GM19455 (cell line): ENCODE measurements at regions not wholly inside any gene's neighbourhood (a gene's known extent, or its start where the extent isn't known, plus 50 kb on each side); places are given as distances from the start of the nearest gene placed in this dataset.

Source experiments
- ATAC-seq: cut with Tn5 transposase; IDR thresholded peaks from one replicate; pipeline ENCODE4 v1.9.1; 2021; ENCODE audit not compliant: unreplicated experiment

- no peak for ATAC-seq
Measured at GRCh38 chr11:115700981-115701875, 197.0 kb upstream of the CADM1 start.

- no peak for ATAC-seq
Measured at GRCh38 chr11:115700496-115700895, 196.3 kb upstream of the CADM1 start.

- no peak for ATAC-seq
Measured at GRCh38 chr11:115699733-115700132, 195.5 kb upstream of the CADM1 start.

GRCh38 chr11:115699326-115699725, 195.1 kb upstream of the CADM1 start:
- no peak for ATAC-seq

- no peak for ATAC-seq
Measured at GRCh38 chr11:115698243-115698642, 194.0 kb upstream of the CADM1 start.

GRCh38 chr11:115696563-115696962, 192.3 kb upstream of the CADM1 start:
- ATAC-seq: no peak

GRCh38 chr11:115695677-115696364, 191.6 kb upstream of the CADM1 start:
- no peak for ATAC-seq

GRCh38 chr11:115693002-115693401, 188.8 kb upstream of the CADM1 start:
- no peak for ATAC-seq

GRCh38 chr11:115691030-115691429, 186.8 kb upstream of the CADM1 start:
- no peak for ATAC-seq

GRCh38 chr11:115687934-115688333, 183.7 kb upstream of the CADM1 start:
- ATAC-seq: no peak

GRCh38 chr11:115684699-115685098, 180.5 kb upstream of the CADM1 start:
- no peak for ATAC-seq

- no peak for ATAC-seq
Measured at GRCh38 chr11:115684135-115684534, 179.9 kb upstream of the CADM1 start.

- ATAC-seq: no peak
Measured at GRCh38 chr11:115682888-115683287, 178.7 kb upstream of the CADM1 start.

- ATAC-seq: no peak
Measured at GRCh38 chr11:115682101-115682500, 177.9 kb upstream of the CADM1 start.

GRCh38 chr11:115679945-115680344, 175.7 kb upstream of the CADM1 start:
- ATAC-seq: no peak

- ATAC-seq: no peak
Measured at GRCh38 chr11:115678942-115679341, 174.7 kb upstream of the CADM1 start.

- ATAC-seq: no peak
Measured at GRCh38 chr11:115677190-115677589, 173.0 kb upstream of the CADM1 start.

- no peak for ATAC-seq
Measured at GRCh38 chr11:115676768-115677167, 172.6 kb upstream of the CADM1 start.

GRCh38 chr11:115676206-115676605, 172.0 kb upstream of the CADM1 start:
- no peak for ATAC-seq

GRCh38 chr11:115674937-115675544, 170.8 kb upstream of the CADM1 start:
- ATAC-seq: no peak

- no peak for ATAC-seq
Measured at GRCh38 chr11:115674176-115674936, 170.1 kb upstream of the CADM1 start.
